H9 (cell line): ENCODE measurements at regions not wholly inside any gene's neighbourhood (a gene's known extent, or its start where the extent isn't known, plus 50 kb on each side); places are given as distances from the start of the nearest gene placed in this dataset.

ENCODE experiments used
- DNase-seq: peaks from one replicate; pipeline ENCODE4 v3.0.0-alpha.2; 2017
- H2AFZ ChIP-seq: one replicate; pipeline ENCODE4 v1.6.1; 2013; ENCODE audit warnings: mild to moderate bottlenecking, low read length, control low read depth, moderate library complexity
- H2AK5ac ChIP-seq: 2 replicates; pipeline ENCODE4 v1.6.1; 2013; ENCODE audit warnings: low read length, control low read depth, mixed read lengths; ENCODE audit not compliant: insufficient read length
- H2BK120ac ChIP-seq: one replicate; pipeline ENCODE4 v1.6.1; 2013; ENCODE audit warnings: low read depth, mild to moderate bottlenecking, low read length, control low read depth, inconsistent platforms; ENCODE audit not compliant: poor library complexity, severe bottlenecking
- H2BK12ac ChIP-seq: 2 replicates; pipeline ENCODE4 v1.6.1; 2013; ENCODE audit warnings: low read length, control low read depth, mixed read lengths, low read depth; ENCODE audit not compliant: insufficient read length
- H2BK15ac ChIP-seq: 2 replicates; pipeline ENCODE4 v1.6.1; 2013; ENCODE audit warnings: low read depth, low read length, control low read depth
- H2BK20ac ChIP-seq: one replicate; pipeline ENCODE4 v1.6.1; 2013; ENCODE audit warnings: low read depth, mild to moderate bottlenecking, low read length, control low read depth, inconsistent platforms; ENCODE audit not compliant: poor library complexity, severe bottlenecking
- H2BK5ac ChIP-seq: 2 replicates; pipeline ENCODE4 v1.6.1; 2013; ENCODE audit warnings: low read length, control low read depth, mixed read lengths; ENCODE audit not compliant: insufficient read length
- H3K14ac ChIP-seq: 2 replicates; pipeline ENCODE4 v1.6.1; 2013; ENCODE audit warnings: low read length, control low read depth; ENCODE audit not compliant: insufficient read depth
- H3K18ac ChIP-seq: 2 replicates; pipeline ENCODE4 v1.6.1; 2013; ENCODE audit warnings: low read depth, mild to moderate bottlenecking, mixed read lengths, low read length, control low read depth; ENCODE audit not compliant: insufficient read length
- H3K23ac ChIP-seq: 2 replicates; pipeline ENCODE4 v1.6.1; 2013; ENCODE audit warnings: low read length, control low read depth, mixed read lengths, low read depth; ENCODE audit not compliant: insufficient read length
- H3K23me2 ChIP-seq: 2 replicates; pipeline ENCODE4 v1.6.1; 2013; ENCODE audit warnings: low read depth, mild to moderate bottlenecking, mixed read lengths, low read length, control low read depth; ENCODE audit not compliant: insufficient read length, poor library complexity, severe bottlenecking
- H3K27ac ChIP-seq: 2 replicates; pipeline ENCODE4 v1.5.1; 2013; ENCODE audit warnings: low read length, control low read depth, mixed read lengths, low read depth; ENCODE audit not compliant: insufficient read length
- H3K27me3 ChIP-seq: 2 replicates; pipeline ENCODE4 v1.6.1; 2013; ENCODE audit warnings: low read length, control low read depth, inconsistent platforms; ENCODE audit not compliant: insufficient read depth
- H3K4ac ChIP-seq: 2 replicates; pipeline ENCODE4 v1.6.1; 2013; ENCODE audit warnings: low read depth, mild to moderate bottlenecking, control low read depth, inconsistent platforms, low read length, moderate library complexity
- H3K4me1 ChIP-seq: 2 replicates; pipeline ENCODE4 v1.6.1; 2013; ENCODE audit warnings: low read length, control low read depth, inconsistent platforms; ENCODE audit not compliant: insufficient read depth
- H3K4me2 ChIP-seq: 2 replicates; pipeline ENCODE4 v1.6.1; 2013; ENCODE audit warnings: low read length, control low read depth, mixed read lengths; ENCODE audit not compliant: insufficient read length, insufficient read depth
- H3K56ac ChIP-seq: 2 replicates; pipeline ENCODE4 v1.6.1; 2013; ENCODE audit warnings: low read depth, mild to moderate bottlenecking, mixed read lengths, low read length, control low read depth; ENCODE audit not compliant: insufficient read length
- H3K79me1 ChIP-seq: 2 replicates; pipeline ENCODE4 v1.6.1; 2013; ENCODE audit warnings: low read depth, mild to moderate bottlenecking, moderate library complexity, low read length, control low read depth, inconsistent platforms; ENCODE audit not compliant: insufficient read depth, poor library complexity, severe bottlenecking
- H3K79me2 ChIP-seq: 2 replicates; pipeline ENCODE4 v1.6.1; 2013; ENCODE audit warnings: low read length, control low read depth, inconsistent platforms; ENCODE audit not compliant: insufficient read depth
- H3K9ac ChIP-seq: 2 replicates; pipeline ENCODE4 v1.6.1; 2013; ENCODE audit warnings: low read length, control low read depth, mixed read lengths; ENCODE audit not compliant: insufficient read length; ENCODE audit errors: extremely low read depth
- H3K9me3 ChIP-seq: one replicate; pipeline ENCODE4 v1.6.1; 2013; ENCODE audit warnings: low read depth, low read length, inconsistent platforms; ENCODE audit not compliant: control insufficient read depth
- H3T11ph ChIP-seq: one replicate; pipeline ENCODE4 v1.6.1; 2013; ENCODE audit warnings: mild to moderate bottlenecking, low read length, control low read depth, inconsistent platforms
- H4K20me1 ChIP-seq: one replicate; pipeline ENCODE4 v1.6.1; 2013; ENCODE audit not compliant: control insufficient read depth, insufficient read length, insufficient read depth
- H4K5ac ChIP-seq: 2 replicates; pipeline ENCODE4 v1.6.1; 2013; ENCODE audit warnings: low read depth, mild to moderate bottlenecking, mixed read lengths, low read length, control low read depth; ENCODE audit not compliant: insufficient read length
- H4K8ac ChIP-seq: replicated peaks from 2 replicates; pipeline ENCODE4 v1.6.1; 2013; ENCODE audit warnings: low read length, control low read depth, mixed read lengths, low read depth; ENCODE audit not compliant: insufficient read length
- H4K91ac ChIP-seq: 2 replicates; pipeline ENCODE4 v1.6.1; 2013; ENCODE audit warnings: low read depth, mild to moderate bottlenecking, moderate library complexity, mixed read lengths, low read length, control low read depth; ENCODE audit not compliant: insufficient read length
- H3K27ac Mint-ChIP-seq, 3 experiments: 2 replicates in 2 of 3; 3 replicates in 1 of 3; pipeline ENCODE4 v1.8.0; 2020 to 2021; ENCODE audit warnings: mixed read lengths in 3 of 3, mild to moderate bottlenecking in 1 of 3, moderate library complexity in 1 of 3
- H3K27me3 Mint-ChIP-seq: 2 replicates; pipeline ENCODE4 v1.8.0; 2021; ENCODE audit warnings: low read depth, mild to moderate bottlenecking, moderate library complexity, mixed read lengths
- H3K36me3 Mint-ChIP-seq, 3 experiments: 2 replicates in 2 of 3; 3 replicates in 1 of 3; pipeline ENCODE4 v1.8.0; 2020 to 2021; ENCODE audit warnings: low read depth in 3 of 3, mixed read lengths in 3 of 3; ENCODE audit not compliant: insufficient read depth in 1 of 3
- H3K4me1 Mint-ChIP-seq, 2 experiments: 2 replicates each; pipeline ENCODE4 v1.8.0; 2020; ENCODE audit warnings: mixed read lengths in 2 of 2
- H3K4me3 Mint-ChIP-seq, 2 experiments: 2 replicates in 1 of 2; 3 replicates in 1 of 2; pipeline ENCODE4 v1.8.0; 2020 to 2021; ENCODE audit warnings: mild to moderate bottlenecking in 2 of 2, mixed read lengths in 2 of 2, moderate library complexity in 1 of 2
- H3K9me3 Mint-ChIP-seq, 2 experiments: 2 replicates in 1 of 2; 3 replicates in 1 of 2; pipeline ENCODE4 v1.8.0; 2020; ENCODE audit warnings: mild to moderate bottlenecking in 2 of 2, mixed read lengths in 2 of 2, moderate library complexity in 1 of 2
- WGBS: extraction: QIAGEN DNeasy Blood & Tissue Kit; methylation state at CpG from one replicate; pipeline ENCODE4 v1.1.7; 2013; ENCODE audit warnings: missing lambda C conversion rate, low lambda C conversion rate, mixed read lengths; ENCODE audit not compliant: insufficient read length; ENCODE audit errors: extremely low coverage; 5-methylcytosine and 5-hydroxymethylcytosine counted together
- TF ChIP-seq, protein P1 (sequence below): fragments of 200-600 bp; sonication (generic); conservative IDR thresholded peaks from 3 replicates; pipeline ENCODE4 v1.8.0; 2021; ENCODE audit warnings: antibody characterized with exemption, mild to moderate bottlenecking

DNA sequence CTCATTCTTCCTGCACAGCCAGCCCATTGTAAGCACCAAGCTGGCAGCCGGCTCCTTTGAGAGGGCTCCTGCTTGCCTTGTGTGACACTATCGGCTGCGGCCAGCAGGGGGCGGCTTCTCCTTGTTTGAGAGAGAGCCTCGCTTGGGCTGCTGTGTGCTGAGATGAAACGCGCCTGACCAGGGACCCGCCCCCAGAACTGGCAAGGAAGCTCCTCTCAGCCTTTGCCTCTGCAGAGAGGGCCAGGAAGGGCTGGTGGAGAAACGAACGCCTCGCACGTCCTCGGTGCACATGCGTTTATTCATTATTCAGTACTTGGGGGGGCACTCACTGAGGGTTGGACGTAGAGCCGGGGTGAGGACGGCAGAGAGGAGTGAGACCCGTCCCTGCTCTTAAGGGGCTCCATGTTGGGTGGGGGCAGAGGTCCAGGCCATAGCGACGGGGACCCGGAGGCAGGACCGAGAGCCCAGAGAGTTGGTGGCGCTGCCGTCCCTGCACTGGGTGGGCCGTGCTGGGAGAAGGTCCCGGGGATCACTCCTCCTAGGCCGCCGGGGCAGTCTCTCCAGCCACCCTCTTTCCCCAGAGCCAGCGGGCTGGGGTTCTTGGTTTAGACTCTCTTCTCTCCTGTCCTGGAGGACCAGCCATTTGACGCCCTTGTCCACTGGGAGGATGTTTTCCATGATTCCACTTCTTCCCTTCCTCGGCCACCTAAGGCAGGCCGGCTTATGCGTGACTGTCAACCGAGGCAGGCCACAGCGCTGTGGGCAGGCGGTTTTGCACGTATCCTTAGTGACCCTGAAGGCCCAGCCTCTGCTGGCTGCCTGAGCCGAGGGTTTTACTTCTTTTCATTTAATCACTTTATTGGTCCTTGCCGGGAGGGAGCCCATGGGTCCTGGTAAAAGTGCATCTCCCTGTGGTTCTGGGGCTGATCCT, 174.5 kb downstream of the KATNAL1 start:
- H3K9me3 ChIP-seq: no peaks in the 10 kb centered on the region
- H4K5ac ChIP-seq: no peak overlapping the region
- H3K56ac ChIP-seq: no peak overlapping the region
- H4K20me1 ChIP-seq: no peaks in the 10 kb centered on the region
- no peak overlapping the region for H3K14ac ChIP-seq
- no peaks in the 10 kb centered on the region for H3K4me1 ChIP-seq
- H2BK15ac ChIP-seq: no peak overlapping the region
- H3K23ac ChIP-seq: no peak overlapping the region
- no peak overlapping the region for H3K27ac ChIP-seq
- DNase-seq: peak; percentile 97
- no peak overlapping the region for H2BK120ac ChIP-seq
- peaks cover 11% of the 10 kb centered on the region for H3K27me3 Mint-ChIP-seq
- 0 out of 5 replicates have a peak overlapping the region, but pooled peaks of 1 of the 2 experiments have one; percentile 10 for H3K4me3 Mint-ChIP-seq
- no peak overlapping the region for H4K91ac ChIP-seq
- H4K8ac ChIP-seq: no peak overlapping the region
- no peak overlapping the region for H3K9ac ChIP-seq
- H3K18ac ChIP-seq: no peak overlapping the region
- H2BK20ac ChIP-seq: no peak overlapping the region
- TF ChIP-seq, protein P1, sequence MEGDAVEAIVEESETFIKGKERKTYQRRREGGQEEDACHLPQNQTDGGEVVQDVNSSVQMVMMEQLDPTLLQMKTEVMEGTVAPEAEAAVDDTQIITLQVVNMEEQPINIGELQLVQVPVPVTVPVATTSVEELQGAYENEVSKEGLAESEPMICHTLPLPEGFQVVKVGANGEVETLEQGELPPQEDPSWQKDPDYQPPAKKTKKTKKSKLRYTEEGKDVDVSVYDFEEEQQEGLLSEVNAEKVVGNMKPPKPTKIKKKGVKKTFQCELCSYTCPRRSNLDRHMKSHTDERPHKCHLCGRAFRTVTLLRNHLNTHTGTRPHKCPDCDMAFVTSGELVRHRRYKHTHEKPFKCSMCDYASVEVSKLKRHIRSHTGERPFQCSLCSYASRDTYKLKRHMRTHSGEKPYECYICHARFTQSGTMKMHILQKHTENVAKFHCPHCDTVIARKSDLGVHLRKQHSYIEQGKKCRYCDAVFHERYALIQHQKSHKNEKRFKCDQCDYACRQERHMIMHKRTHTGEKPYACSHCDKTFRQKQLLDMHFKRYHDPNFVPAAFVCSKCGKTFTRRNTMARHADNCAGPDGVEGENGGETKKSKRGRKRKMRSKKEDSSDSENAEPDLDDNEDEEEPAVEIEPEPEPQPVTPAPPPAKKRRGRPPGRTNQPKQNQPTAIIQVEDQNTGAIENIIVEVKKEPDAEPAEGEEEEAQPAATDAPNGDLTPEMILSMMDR: peak; percentile 97
- no peaks in the 10 kb centered on the region for H3K36me3 Mint-ChIP-seq
- no peaks in the 10 kb centered on the region for H3K23me2 ChIP-seq
- no peaks in the 10 kb centered on the region for H3K27me3 ChIP-seq
- H2BK5ac ChIP-seq: no peak overlapping the region
- no peaks in the 10 kb centered on the region for H3K79me2 ChIP-seq
- H3K4me2 ChIP-seq: no peak overlapping the region
- no peaks in the 10 kb centered on the region; a peak in 1 of 5 replicates for H3K9me3 Mint-ChIP-seq
- H3K4ac ChIP-seq: no peak overlapping the region
- no peak overlapping the region for H2BK12ac ChIP-seq
- no CpG with 5 or more reads among the region's 39 CpGs for WGBS
- no peaks in the 10 kb centered on the region for H3K79me1 ChIP-seq
- H2AK5ac ChIP-seq: no peak overlapping the region
- peak overlapping the region in 1 of 3 experiments; percentile 37; a peak in 2 of 7 replicates for H3K27ac Mint-ChIP-seq
- no peak overlapping the region for H2AFZ ChIP-seq
- peaks cover 2 to 6% of the 10 kb centered on the region in 2 experiments for H3K4me1 Mint-ChIP-seq
- no peak overlapping the region for H3T11ph ChIP-seq
